ENCODE measurements at regions not wholly inside any gene's neighbourhood (a gene's known extent, or its start where the extent isn't known, plus 50 kb on each side); places are given as distances from the start of the nearest gene placed in this dataset.

DNA sequence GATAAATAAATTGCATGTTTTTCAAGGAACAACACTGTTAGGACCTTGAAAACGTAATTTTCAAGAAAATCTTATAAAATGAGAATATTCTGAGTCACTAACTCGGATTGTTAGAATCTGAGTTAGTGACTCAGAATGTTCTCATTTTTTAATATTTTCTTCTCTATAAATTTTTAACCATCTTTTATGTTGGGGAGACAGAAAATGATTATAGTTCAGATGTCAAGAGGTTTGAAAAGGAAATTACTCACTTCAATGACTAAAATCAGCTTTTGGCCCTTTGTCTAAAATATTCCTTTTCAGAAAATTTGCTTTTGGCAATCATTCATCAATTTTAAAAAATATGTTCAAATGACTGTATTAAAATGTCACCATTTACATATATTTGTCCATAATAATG, 264.2 kb upstream of the EDNRB start:
- TF ChIP-seq POLR2A (IDR thresholded peaks at IDR 0.05) (no peak), CTCF (IDR thresholded peaks at IDR 0.05 in 8 of 11, conservative IDR thresholded peaks at IDR 0.05 in 3 of 11) (no peak), POLR2AphosphoS5 (IDR thresholded peaks at IDR 0.05) (no peak)
